IPS-20b (cell line): ENCODE measurements at regions not wholly inside any gene's neighbourhood (a gene's known extent, or its start where the extent isn't known, plus 50 kb on each side); places are given as distances from the start of the nearest gene placed in this dataset.

Source experiments
- H3K27ac ChIP-seq: one replicate; pipeline ENCODE4 v1.5.1; 2013; ENCODE audit warnings: low read length
- H3K27me3 ChIP-seq: 2 replicates; pipeline ENCODE4 v1.6.1; 2013; ENCODE audit warnings: mild to moderate bottlenecking, low read length, inconsistent platforms; ENCODE audit not compliant: insufficient read depth
- H3K36me3 ChIP-seq: 2 replicates; pipeline ENCODE4 v1.6.1; 2013; ENCODE audit warnings: low read depth, mild to moderate bottlenecking, inconsistent platforms, low read length, moderate library complexity; ENCODE audit not compliant: insufficient read depth
- H3K4me1 ChIP-seq: 2 replicates; pipeline ENCODE4 v1.6.1; 2013; ENCODE audit warnings: mild to moderate bottlenecking, control low read depth, inconsistent platforms, low read length, moderate library complexity; ENCODE audit not compliant: insufficient read depth
- H3K4me3 ChIP-seq: 2 replicates; pipeline ENCODE4 v1.5.1; 2013; ENCODE audit warnings: mild to moderate bottlenecking, low read length, inconsistent platforms
- H3K9ac ChIP-seq: 2 replicates; pipeline ENCODE4 v1.6.1; 2013; ENCODE audit warnings: low read depth, mild to moderate bottlenecking, inconsistent platforms, low read length, moderate library complexity
- H3K9me3 ChIP-seq: 2 replicates; pipeline ENCODE4 v1.6.1; 2013; ENCODE audit warnings: mild to moderate bottlenecking, low read depth, low read length, inconsistent platforms; ENCODE audit not compliant: insufficient read depth

DNA sequence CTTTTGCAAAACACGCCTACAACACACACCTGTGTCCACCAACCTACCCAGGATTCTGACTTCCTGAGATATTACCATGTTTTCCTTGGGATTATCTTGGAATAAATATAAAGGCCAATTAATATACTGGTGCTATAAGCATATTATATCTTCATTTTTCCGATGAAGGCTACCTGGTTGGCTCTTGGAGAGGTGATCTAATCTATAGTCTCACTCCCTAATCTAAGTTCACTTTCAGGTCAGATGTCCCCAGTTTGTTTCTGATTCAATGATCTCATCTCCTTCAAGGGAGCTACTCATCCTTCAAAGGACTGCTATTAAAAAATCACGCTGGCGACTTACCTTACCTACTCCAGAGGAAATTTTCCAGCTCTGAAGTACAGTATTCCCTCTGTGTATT, 517.5 kb downstream of the KLF5 start:
- H3K27me3 ChIP-seq = no peaks in the 10 kb centered on the region
- no peak overlapping the region for H3K4me3 ChIP-seq
- H3K9ac ChIP-seq = no peak overlapping the region
- no peak overlapping the region for H3K27ac ChIP-seq
- H3K9me3 ChIP-seq = no peaks in the 10 kb centered on the region; the same call in 1 of the 2 replicates
- H3K36me3 ChIP-seq = no peaks in the 10 kb centered on the region
- no peaks in the 10 kb centered on the region for H3K4me1 ChIP-seq

DNA sequence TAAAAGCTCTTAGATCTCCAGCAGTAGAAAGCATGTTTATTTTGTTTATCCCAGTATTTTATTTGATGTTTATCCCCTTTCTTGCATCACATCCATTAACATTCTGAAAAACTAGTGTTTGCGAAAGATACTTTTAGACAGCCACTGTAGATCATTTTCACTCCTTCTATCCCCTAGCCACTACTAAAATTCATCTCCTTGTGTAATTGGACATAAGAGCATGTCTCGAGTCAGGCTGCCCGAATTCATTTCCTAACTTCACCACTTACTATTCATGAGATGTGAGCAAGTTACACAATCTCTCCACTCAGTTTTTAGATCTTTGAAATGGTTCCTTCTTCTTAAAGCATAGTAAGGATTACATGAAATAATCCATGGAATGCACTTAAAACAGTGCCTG, 514.0 kb downstream of the KLF5 start:
- Histone ChIP-seq H3K4me3 (no peak overlapping the region), H3K27me3 (no peaks in the 10 kb centered on the region), H3K9ac (no peak overlapping the region), H3K36me3 (no peaks in the 10 kb centered on the region), H3K27ac (no peak overlapping the region), H3K4me1 (no peaks in the 10 kb centered on the region), H3K9me3 (no peaks in the 10 kb centered on the region; the same call in 1 of the 2 replicates)

DNA sequence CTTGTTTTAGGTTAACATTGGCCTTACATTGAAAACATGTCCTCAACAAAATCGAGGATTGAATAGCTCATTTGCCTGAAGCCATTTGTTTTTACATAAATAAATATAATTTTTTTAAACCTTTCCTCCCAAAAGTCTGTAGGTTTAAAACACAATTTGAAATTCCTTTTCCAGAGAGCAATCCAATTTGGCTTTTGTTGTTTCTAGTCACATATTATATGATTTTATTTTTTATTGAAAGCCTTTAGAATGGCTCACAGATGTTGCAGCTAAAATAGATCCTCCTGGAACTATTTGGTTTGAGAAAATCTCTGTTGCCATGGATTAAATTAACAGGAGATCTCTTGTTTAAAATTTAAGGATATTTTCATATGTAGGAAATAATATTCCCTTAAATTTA, 512.6 kb downstream of the KLF5 start:
- Histone ChIP-seq H3K36me3 (no peaks in the 10 kb centered on the region), H3K9ac (no peak overlapping the region), H3K9me3 (no peaks in the 10 kb centered on the region; the same call in 1 of the 2 replicates), H3K27ac (no peak overlapping the region), H3K4me3 (no peak overlapping the region), H3K27me3 (no peaks in the 10 kb centered on the region), H3K4me1 (no peaks in the 10 kb centered on the region)

DNA sequence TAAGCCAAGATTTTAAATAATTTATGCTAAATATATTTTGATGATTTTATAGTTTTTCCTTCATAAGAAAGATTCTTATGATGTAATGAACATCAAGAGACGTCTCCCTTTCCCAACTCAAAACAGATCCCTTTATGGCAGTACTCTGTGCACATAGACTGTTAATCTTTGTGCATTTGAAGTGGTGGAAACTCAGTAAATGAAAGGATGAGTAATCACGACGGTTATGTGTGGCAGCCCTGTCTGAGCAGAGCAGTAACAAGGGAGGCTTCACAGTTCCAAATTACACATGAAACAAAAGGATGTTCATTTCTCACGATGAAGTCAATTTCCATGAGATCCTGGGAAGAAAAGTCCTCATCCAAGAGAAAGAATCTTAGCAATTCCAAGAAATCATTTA, 498.1 kb downstream of the KLF5 start:
- no peaks in the 10 kb centered on the region for H3K36me3 ChIP-seq
- H3K27me3 ChIP-seq = no peaks in the 10 kb centered on the region
- H3K27ac ChIP-seq = no peak overlapping the region
- H3K9ac ChIP-seq = no peak overlapping the region
- H3K9me3 ChIP-seq = no peaks in the 10 kb centered on the region
- H3K4me1 ChIP-seq = no peaks in the 10 kb centered on the region
- H3K4me3 ChIP-seq = no peak overlapping the region

DNA sequence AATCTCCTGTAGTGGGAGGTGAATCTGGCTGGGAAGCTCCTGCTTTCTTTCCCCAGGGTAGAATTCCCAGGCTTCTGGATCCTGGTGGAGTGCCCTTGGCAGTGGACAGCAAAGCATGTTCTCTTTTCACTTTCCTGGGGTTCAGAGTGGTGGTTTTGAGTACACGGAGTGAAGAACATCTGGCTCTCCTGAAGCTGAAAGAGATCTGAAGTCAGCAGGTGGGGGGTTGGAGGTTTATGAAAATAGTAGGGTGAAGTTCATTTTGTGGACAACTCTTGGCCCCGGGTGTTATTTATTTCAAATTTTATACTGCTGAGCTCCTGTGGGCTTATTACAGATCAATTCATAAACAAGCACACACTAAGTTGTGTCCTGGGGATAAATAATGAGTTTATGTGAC, 497.3 kb downstream of the KLF5 start:
- H3K36me3 ChIP-seq = no peaks in the 10 kb centered on the region
- H3K4me3 ChIP-seq = no peak overlapping the region
- no peak overlapping the region for H3K9ac ChIP-seq
- H3K9me3 ChIP-seq = no peaks in the 10 kb centered on the region
- H3K4me1 ChIP-seq = no peaks in the 10 kb centered on the region
- H3K27me3 ChIP-seq = no peaks in the 10 kb centered on the region
- H3K27ac ChIP-seq = no peak overlapping the region

DNA sequence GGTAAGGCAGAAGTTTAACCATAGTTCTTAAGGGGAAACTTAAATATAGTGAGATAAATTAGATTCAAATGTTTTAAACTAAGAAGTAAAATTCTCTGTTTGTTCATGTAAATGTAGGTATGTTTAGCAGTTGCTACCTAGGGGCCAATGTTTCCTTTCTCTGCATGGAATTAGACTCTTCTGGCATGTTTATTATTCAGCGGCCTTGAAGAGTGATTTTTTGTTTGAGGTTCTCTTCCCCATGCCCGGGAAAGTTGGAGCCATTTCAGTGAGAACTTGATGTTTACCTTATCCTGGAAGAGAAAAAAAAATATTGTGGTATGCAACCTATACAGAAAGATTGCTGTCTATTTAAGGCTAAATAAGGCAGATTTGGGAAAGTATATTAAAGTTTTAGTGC, 492.9 kb downstream of the KLF5 start:
- no peak overlapping the region for H3K27ac ChIP-seq
- peaks cover 4% of the 10 kb centered on the region; the same call in 1 of the 2 replicates for H3K4me1 ChIP-seq
- no peaks in the 10 kb centered on the region for H3K36me3 ChIP-seq
- no peaks in the 10 kb centered on the region for H3K9me3 ChIP-seq
- no peak overlapping the region for H3K9ac ChIP-seq
- no peaks in the 10 kb centered on the region for H3K27me3 ChIP-seq
- H3K4me3 ChIP-seq = no peak overlapping the region

DNA sequence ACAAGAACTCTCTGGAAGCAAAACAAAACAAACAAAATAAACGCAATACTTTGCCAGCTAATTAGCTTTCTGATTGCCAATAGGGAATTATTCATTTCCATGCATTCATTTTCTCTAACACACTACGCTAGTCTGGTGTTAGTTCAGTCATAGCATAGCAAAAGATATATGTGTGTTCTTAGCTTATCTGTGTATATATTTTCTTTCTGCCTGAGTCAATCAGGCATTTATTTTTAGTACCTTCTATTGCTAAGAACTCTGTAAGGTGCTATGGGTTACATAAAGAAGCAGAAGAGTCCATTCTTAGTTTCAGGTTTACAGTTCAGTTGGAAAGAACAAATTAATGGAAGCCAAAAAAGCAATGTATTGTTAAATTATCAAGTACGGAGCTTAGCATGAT, 490.9 kb downstream of the KLF5 start:
- Histone ChIP-seq H3K27ac (no peak overlapping the region), H3K27me3 (no peaks in the 10 kb centered on the region), H3K4me1 (peaks cover 4% of the 10 kb centered on the region; the same call in 1 of the 2 replicates), H3K36me3 (no peaks in the 10 kb centered on the region), H3K9me3 (no peaks in the 10 kb centered on the region), H3K4me3 (no peak overlapping the region), H3K9ac (no peak overlapping the region)

DNA sequence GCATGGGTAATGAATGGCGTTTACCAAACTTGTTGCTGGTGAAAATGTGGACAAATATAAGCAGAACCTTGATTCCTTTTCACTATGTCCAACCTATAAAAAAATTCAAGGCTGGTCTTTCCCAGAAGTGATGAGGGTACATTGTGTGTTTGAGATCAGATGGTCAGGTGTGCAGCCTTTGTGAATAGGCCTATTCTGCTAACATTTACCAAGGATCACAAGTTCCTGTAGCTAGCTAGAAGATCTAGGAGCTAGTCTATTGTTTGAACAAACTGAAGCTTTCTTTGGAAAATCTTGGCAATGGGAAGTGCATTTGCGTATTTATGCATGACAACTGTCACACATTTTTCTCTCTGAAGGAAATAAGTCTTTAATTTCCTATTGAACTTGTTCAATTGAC, 489.6 kb downstream of the KLF5 start:
- Histone ChIP-seq H3K4me1 (peaks cover 4% of the 10 kb centered on the region; the same call in 1 of the 2 replicates), H3K36me3 (no peaks in the 10 kb centered on the region), H3K9me3 (no peaks in the 10 kb centered on the region), H3K27me3 (no peaks in the 10 kb centered on the region), H3K4me3 (no peak overlapping the region), H3K9ac (no peak overlapping the region), H3K27ac (no peak overlapping the region)

DNA sequence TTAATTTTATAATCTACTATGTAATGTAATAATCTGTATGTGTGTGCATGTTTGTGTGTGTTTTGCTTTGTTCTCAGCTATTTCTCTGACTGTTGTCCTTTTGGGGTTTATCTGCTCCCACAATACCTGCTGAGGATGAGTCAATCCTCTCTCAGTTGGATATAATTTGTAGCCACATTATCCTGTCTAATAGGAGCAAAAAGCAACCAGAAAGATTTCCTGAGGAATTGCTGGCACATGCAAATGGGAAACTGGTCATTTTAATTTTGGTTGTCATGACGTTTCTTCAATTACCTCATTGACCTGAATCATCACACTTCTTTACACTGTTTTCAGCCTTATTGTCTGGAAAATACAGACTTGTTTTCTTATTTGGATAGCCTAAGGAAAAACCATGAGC, 488.4 kb downstream of the KLF5 start:
- Histone ChIP-seq H3K9me3 (no peaks in the 10 kb centered on the region), H3K4me1 (peaks cover 4% of the 10 kb centered on the region; the same call in 1 of the 2 replicates)

DNA sequence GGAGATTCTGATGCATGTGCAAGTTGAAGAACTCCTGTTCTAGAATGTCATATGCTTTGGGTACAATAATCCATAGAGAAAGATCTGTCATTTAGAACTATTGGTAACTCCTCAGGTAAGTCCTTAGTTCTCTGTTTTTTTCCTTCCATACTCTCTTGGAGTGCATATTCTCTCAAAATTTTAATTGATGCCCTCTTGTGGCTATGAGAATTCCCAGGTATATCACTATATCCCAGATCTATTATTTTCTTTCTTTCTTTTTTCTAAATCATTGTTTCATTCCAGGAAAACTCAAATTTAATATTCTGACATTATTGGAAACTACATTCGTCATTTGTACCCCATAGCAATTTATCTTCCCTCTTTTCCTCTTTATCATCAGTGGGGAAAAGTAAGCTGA, 485.4 kb downstream of the KLF5 start:
- no peaks in the 10 kb centered on the region for H3K27me3 ChIP-seq
- no peak overlapping the region for H3K4me3 ChIP-seq
- no peak overlapping the region for H3K9ac ChIP-seq
- no peak overlapping the region for H3K27ac ChIP-seq
- peaks cover 4% of the 10 kb centered on the region; the same call in 1 of the 2 replicates for H3K4me1 ChIP-seq
- H3K36me3 ChIP-seq = no peaks in the 10 kb centered on the region
- H3K9me3 ChIP-seq = no peaks in the 10 kb centered on the region

More for the DNA sequence above, 488.4 kb downstream of the KLF5 start:
- no peak overlapping the region for H3K27ac ChIP-seq
- no peak overlapping the region for H3K9ac ChIP-seq
- no peaks in the 10 kb centered on the region for H3K27me3 ChIP-seq
- H3K4me3 ChIP-seq = no peak overlapping the region
- H3K36me3 ChIP-seq = no peaks in the 10 kb centered on the region

DNA sequence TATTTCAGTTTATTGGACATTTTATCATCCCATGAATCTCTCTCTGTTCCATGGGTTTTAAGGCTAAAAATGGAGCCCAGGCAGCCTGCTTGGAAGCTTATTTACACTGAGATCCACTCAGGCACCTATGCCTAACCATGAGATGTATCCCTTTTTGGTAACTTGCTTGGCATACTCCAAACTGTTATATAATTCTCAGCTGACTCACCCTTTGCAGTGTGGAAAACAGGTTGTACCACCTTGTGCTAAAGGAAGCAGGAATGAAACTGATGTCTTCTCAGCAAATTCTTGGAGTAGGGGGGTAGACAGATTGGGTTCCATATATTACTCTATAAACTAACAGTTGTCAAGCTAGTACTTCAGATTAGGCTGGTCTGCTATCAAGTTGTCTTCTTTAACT, 483.6 kb downstream of the KLF5 start:
- Histone ChIP-seq H3K9ac (no peak overlapping the region), H3K27me3 (no peaks in the 10 kb centered on the region), H3K4me3 (no peak overlapping the region), H3K27ac (no peak overlapping the region), H3K4me1 (no peaks in the 10 kb centered on the region), H3K9me3 (no peaks in the 10 kb centered on the region), H3K36me3 (no peaks in the 10 kb centered on the region)

DNA sequence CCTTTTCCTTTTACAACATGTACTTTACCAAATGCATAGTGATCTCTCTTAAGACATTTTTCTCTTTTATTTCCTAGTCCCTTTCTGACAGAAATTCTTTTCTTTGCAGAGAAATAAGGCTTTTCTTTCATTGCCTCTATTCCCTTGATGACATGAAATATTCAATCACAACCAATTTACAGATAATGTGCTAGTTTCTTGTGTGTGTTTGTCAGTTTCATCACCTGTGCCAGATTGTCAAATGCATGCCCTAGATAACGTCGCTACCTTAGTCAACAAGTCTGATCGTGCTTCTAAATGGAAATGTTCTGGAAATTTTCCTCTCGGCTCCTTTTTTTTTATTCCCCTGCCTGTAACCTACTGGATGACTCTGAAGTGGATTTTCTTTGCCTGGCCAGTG, 478.1 kb downstream of the KLF5 start:
- Histone ChIP-seq H3K27me3 (no peaks in the 10 kb centered on the region), H3K4me1 (no peaks in the 10 kb centered on the region), H3K9me3 (no peaks in the 10 kb centered on the region), H3K27ac (no peak overlapping the region), H3K36me3 (no peaks in the 10 kb centered on the region), H3K4me3 (no peak overlapping the region), H3K9ac (no peak overlapping the region)

DNA sequence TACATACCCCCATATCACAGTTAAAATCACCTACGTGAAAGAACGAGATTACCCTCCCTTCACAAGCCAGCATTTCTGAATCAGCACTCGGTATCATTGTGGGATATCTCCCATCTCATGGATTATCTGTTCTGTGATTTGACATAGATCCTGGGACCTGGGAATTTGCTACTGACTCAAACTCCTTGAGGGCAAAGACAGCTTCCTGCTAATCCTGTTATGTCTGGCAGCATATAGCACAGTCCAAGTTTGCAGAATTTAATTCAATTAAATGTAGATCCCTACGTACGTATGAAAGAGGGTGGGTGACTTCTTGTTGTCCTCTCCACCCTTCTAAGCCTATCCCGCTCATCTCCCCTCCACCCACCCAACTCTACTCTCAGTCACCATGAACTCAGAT, 476.5 kb downstream of the KLF5 start:
- Histone ChIP-seq H3K36me3 (no peaks in the 10 kb centered on the region), H3K9ac (no peak overlapping the region), H3K4me3 (no peak overlapping the region), H3K27ac (no peak overlapping the region), H3K9me3 (no peaks in the 10 kb centered on the region), H3K27me3 (no peaks in the 10 kb centered on the region), H3K4me1 (no peaks in the 10 kb centered on the region)
